Peyer's patch (tissue), 4 donors: ENCODE measurements at regions not wholly inside any gene's neighbourhood (a gene's known extent, or its start where the extent isn't known, plus 50 kb on each side); places are given as distances from the start of the nearest gene placed in this dataset.

Experiments
- CTCF ChIP-seq, 6 experiments: fragments of 450-650 bp in 4 of 6; fragments of 200-600 bp in 2 of 6; sonication (generic) in 1 of 6; IDR thresholded peaks; one replicate each; pipeline ENCODE4 v1.5.1; 2017 to 2019; ENCODE audit warnings: antibody characterized with exemption in 6 of 6, mild to moderate bottlenecking in 3 of 6, moderate library complexity in 1 of 6
- POLR2A ChIP-seq, 2 donors: fragments of 450-650 bp; IDR thresholded peaks; one replicate each; pipeline ENCODE4 v1.5.1; 2017; ENCODE audit warnings: antibody characterized with exemption in 2 of 2, mild to moderate bottlenecking in 2 of 2, moderate library complexity in 2 of 2

GRCh38 chr4:186885289-186885688 lies 161.6 kb upstream of the FAT1 start:
- TF ChIP-seq CTCF (IDR thresholded peaks at IDR 0.05) (no peak), POLR2A (IDR thresholded peaks at IDR 0.05) (no peak)
